Neural cell (in vitro differentiated cells): ENCODE measurements at regions not wholly inside any gene's neighbourhood (a gene's known extent, or its start where the extent isn't known, plus 50 kb on each side); places are given as distances from the start of the nearest gene placed in this dataset.

Experiments used
- H2AFZ ChIP-seq: fragments of 200-600, 300-800 bp; sonication (generic), shearing (Covaris generic); 2 replicates; pipeline ENCODE4 v1.6.0; 2014; ENCODE audit warnings: low read depth, mild to moderate bottlenecking, antibody characterized with exemption, low read length, moderate library complexity
- H3F3A ChIP-seq: fragments of 200-600 bp; shearing (Covaris generic); 2 replicates; pipeline ENCODE4 v1.6.1; 2016; ENCODE audit warnings: mild to moderate bottlenecking, moderate library complexity, mixed read lengths, antibody characterized with exemption, low read length; ENCODE audit not compliant: insufficient read depth, poor library complexity, severe bottlenecking
- H3K27ac ChIP-seq: fragments of 200-600, 300-800 bp; sonication (generic), shearing (Covaris generic); 2 replicates; pipeline ENCODE4 v1.5.1; 2014; ENCODE audit warnings: mild to moderate bottlenecking, low read length, moderate library complexity
- H3K27me3 ChIP-seq: fragments of 300-800, 200-600 bp; sonication (generic), shearing (Covaris generic); 2 replicates; pipeline ENCODE4 v1.6.0; 2014; ENCODE audit warnings: mild to moderate bottlenecking, low read depth, low read length, moderate library complexity; ENCODE audit not compliant: insufficient read depth
- H3K36me3 ChIP-seq: fragments of 300-800, 200-600 bp; sonication (generic), shearing (Covaris generic); 2 replicates; pipeline ENCODE4 v1.5.1; 2014; ENCODE audit warnings: mild to moderate bottlenecking, antibody characterized with exemption, low read length, moderate library complexity; ENCODE audit not compliant: insufficient read depth
- H3K4me2 ChIP-seq: fragments of 300-800, 200-600 bp; sonication (generic), shearing (Covaris generic); 2 replicates; pipeline ENCODE4 v1.6.0; 2014; ENCODE audit warnings: mild to moderate bottlenecking, low read length
- H3K4me3 ChIP-seq: fragments of 300-800, 200-600 bp; sonication (generic), shearing (Covaris generic); 2 replicates; pipeline ENCODE4 v1.5.1; 2014; ENCODE audit warnings: mild to moderate bottlenecking, low read length, moderate library complexity
- H3K79me2 ChIP-seq: fragments of 200-600 bp; shearing (Covaris generic); replicated peaks from 2 replicates; pipeline ENCODE4 v1.6.0; 2014; ENCODE audit warnings: mild to moderate bottlenecking, low read length, moderate library complexity; ENCODE audit not compliant: insufficient read depth
- H3K9ac ChIP-seq: fragments of 300-800, 200-600 bp; sonication (generic), shearing (Covaris generic); 2 replicates; pipeline ENCODE4 v1.6.1; 2016; ENCODE audit warnings: mild to moderate bottlenecking, low read length, mixed read lengths
- H3K9me2 ChIP-seq: fragments of 200-600 bp; shearing (Covaris generic); 2 replicates; pipeline ENCODE4 v1.6.1; 2016; ENCODE audit warnings: mild to moderate bottlenecking, low read length, mixed read lengths; ENCODE audit not compliant: insufficient read depth
- H3K9me3 ChIP-seq: fragments of 200-600, 300-800 bp; sonication (generic), shearing (Covaris generic); 2 replicates; pipeline ENCODE4 v1.6.1; 2016; ENCODE audit warnings: mild to moderate bottlenecking, mixed run types, low read length, moderate library complexity, mixed read lengths
- H4K20me1 ChIP-seq: fragments of 200-600 bp; shearing (Covaris generic); 2 replicates; pipeline ENCODE4 v1.6.1; 2016; ENCODE audit warnings: mild to moderate bottlenecking, mixed run types; ENCODE audit not compliant: insufficient read depth
- CTCF ChIP-seq: fragments of 450-650 bp; IDR thresholded peaks from 2 replicates; pipeline ENCODE4 v1.5.1; 2014; ENCODE audit warnings: antibody characterized with exemption, mild to moderate bottlenecking, moderate library complexity; ENCODE audit not compliant: poor library complexity, severe bottlenecking
- EP300 ChIP-seq: fragments of 450-650 bp; conservative IDR thresholded peaks from 2 replicates; pipeline ENCODE4 v1.6.1; 2014; ENCODE audit warnings: antibody characterized with exemption, mild to moderate bottlenecking, moderate library complexity; ENCODE audit not compliant: poor library complexity, severe bottlenecking
- EZH2 ChIP-seq: fragments of 200-600, 300-800 bp; shearing (Covaris generic), sonication (generic); IDR thresholded peaks from 2 replicates; pipeline ENCODE4 v1.6.1; 2014; ENCODE audit warnings: antibody characterized with exemption, low read length, borderline replicate concordance, mild to moderate bottlenecking; ENCODE audit not compliant: insufficient read depth, poor library complexity, severe bottlenecking
- MXI1 ChIP-seq: fragments of 450-650 bp; conservative IDR thresholded peaks from 2 replicates; pipeline ENCODE4 v1.6.1; 2014; ENCODE audit warnings: antibody characterized with exemption, mild to moderate bottlenecking; ENCODE audit not compliant: poor library complexity, severe bottlenecking
- POLR2AphosphoS5 ChIP-seq: IDR thresholded peaks from 2 replicates; pipeline ENCODE4 v1.6.1; 2012
- RAD21 ChIP-seq: fragments of 450-650 bp; conservative IDR thresholded peaks from 2 replicates; pipeline ENCODE4 v1.6.1; 2014; ENCODE audit warnings: antibody characterized with exemption, mild to moderate bottlenecking, moderate library complexity
- REST ChIP-seq: IDR thresholded peaks from 2 replicates; pipeline ENCODE4 v1.6.1; 2012; ENCODE audit warnings: borderline replicate concordance
- SMC3 ChIP-seq: fragments of 450-650 bp; conservative IDR thresholded peaks from 2 replicates; pipeline ENCODE4 v1.6.1; 2014; ENCODE audit warnings: antibody characterized with exemption, mild to moderate bottlenecking, moderate library complexity; ENCODE audit not compliant: poor library complexity
- TAF1 ChIP-seq: IDR thresholded peaks from 2 replicates; pipeline ENCODE4 v1.6.1; 2012; ENCODE audit warnings: low read depth

- no peaks in the 10 kb centered on the region for H3K9me2 ChIP-seq
- TF ChIP-seq MXI1 (no peak), REST (no peak), POLR2AphosphoS5 (no peak), SMC3 (no peak)
Measured at GRCh38 chr7:131929632-131930031, 373.2 kb upstream of the PODXL start.

GRCh38 chr7:131927770-131928423 is 371.5 kb upstream of the PODXL start:
- no peaks in the 10 kb centered on the region for H3K27me3 ChIP-seq
- H4K20me1 ChIP-seq = no peaks in the 10 kb centered on the region
- TF ChIP-seq EZH2 = no peak
- TF ChIP-seq TAF1 = no peak
- no peak for TF ChIP-seq EP300
- no peak for TF ChIP-seq CTCF
- no peak for TF ChIP-seq POLR2AphosphoS5
- no peak overlapping the region for H3K4me2 ChIP-seq
- H2AFZ ChIP-seq = no peak overlapping the region
- H3K9ac ChIP-seq = peak overlapping the region; percentile 9
- no peaks in the 10 kb centered on the region for H3K36me3 ChIP-seq
- no peaks in the 10 kb centered on the region for H3K9me2 ChIP-seq
- no peaks in the 10 kb centered on the region for H3K9me3 ChIP-seq
- H3F3A ChIP-seq = no peaks in the 10 kb centered on the region
- no peak overlapping the region for H3K27ac ChIP-seq
- H3K79me2 ChIP-seq = no peaks in the 10 kb centered on the region
- peak overlapping the region; percentile 3 for H3K4me3 ChIP-seq

More at GRCh38 chr7:131929632-131930031, 373.2 kb upstream of the PODXL start:
- no peak overlapping the region for H3K27ac ChIP-seq
- H3K79me2 ChIP-seq = no peaks in the 10 kb centered on the region
- no peaks in the 10 kb centered on the region for H4K20me1 ChIP-seq
- no peak overlapping the region for H3K4me2 ChIP-seq
- no peak overlapping the region for H3K9ac ChIP-seq
- H2AFZ ChIP-seq = no peak overlapping the region
- no peaks in the 10 kb centered on the region for H3K36me3 ChIP-seq
- H3F3A ChIP-seq = no peaks in the 10 kb centered on the region
- H3K9me3 ChIP-seq = no peaks in the 10 kb centered on the region
- no peak overlapping the region for H3K4me3 ChIP-seq
- H3K27me3 ChIP-seq = no peaks in the 10 kb centered on the region

GRCh38 chr7:131925636-131926035 is 369.2 kb upstream of the PODXL start:
- H4K20me1 ChIP-seq = no peaks in the 10 kb centered on the region
- H2AFZ ChIP-seq = no peak overlapping the region
- no peaks in the 10 kb centered on the region for H3K27me3 ChIP-seq
- H3K79me2 ChIP-seq = no peaks in the 10 kb centered on the region
- no peaks in the 10 kb centered on the region for H3F3A ChIP-seq
- no peak overlapping the region for H3K4me2 ChIP-seq
- H3K9me2 ChIP-seq = no peaks in the 10 kb centered on the region
- no peak overlapping the region for H3K4me3 ChIP-seq
- no peak for TF ChIP-seq RAD21
- no peak for TF ChIP-seq TAF1
- no peak for TF ChIP-seq EZH2
- no peak for TF ChIP-seq MXI1
- no peak for TF ChIP-seq CTCF
- TF ChIP-seq EP300 = no peak
- TF ChIP-seq POLR2AphosphoS5 = no peak
- no peak for TF ChIP-seq REST
- TF ChIP-seq SMC3 = no peak
- H3K36me3 ChIP-seq = no peaks in the 10 kb centered on the region
- H3K27ac ChIP-seq = no peak overlapping the region
- no peak overlapping the region for H3K9ac ChIP-seq
- H3K9me3 ChIP-seq = no peaks in the 10 kb centered on the region
